HG03342 (cell line): ENCODE measurements at regions not wholly inside any gene's neighbourhood (a gene's known extent, or its start where the extent isn't known, plus 50 kb on each side); places are given as distances from the start of the nearest gene placed in this dataset.

Experiments used
- ATAC-seq: cut with Tn5 transposase; IDR thresholded peaks from one replicate; pipeline ENCODE4 v1.9.1; 2021; ENCODE audit warnings: mild to moderate bottlenecking, moderate library complexity; ENCODE audit not compliant: unreplicated experiment

- no peak for ATAC-seq
Observed at GRCh38 chr4:58216461-58216860, 1106.3 kb upstream of the IGFBP7 start.

DNA sequence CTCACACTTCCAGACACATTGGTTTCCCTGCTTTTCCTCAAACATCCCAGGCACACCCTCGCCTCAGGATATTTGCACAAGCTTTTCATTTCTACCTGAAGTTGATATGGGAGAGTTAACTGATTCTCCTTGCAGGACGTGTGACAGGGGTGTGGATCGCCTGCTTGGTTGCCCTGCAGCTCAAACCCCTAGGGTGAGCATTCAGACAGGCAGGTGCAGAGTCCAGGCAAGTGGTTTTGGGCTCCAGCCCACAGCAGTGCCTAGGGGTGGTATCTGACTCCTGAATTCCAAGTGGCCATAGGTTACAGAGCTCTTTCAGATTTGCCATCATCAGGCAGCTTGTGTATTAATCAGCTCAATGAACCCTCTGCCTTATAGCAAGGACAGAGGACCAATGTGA is 1104.2 kb upstream of the IGFBP7 start:
- no peak for ATAC-seq

- no peak for ATAC-seq
Observed at GRCh38 chr4:58209551-58209950, 1099.4 kb upstream of the IGFBP7 start.

- no peak for ATAC-seq
Observed at GRCh38 chr4:58209001-58209400, 1098.8 kb upstream of the IGFBP7 start.

- ATAC-seq, result no peak
Observed at GRCh38 chr4:58205446-58206235, 1095.5 kb upstream of the IGFBP7 start.

DNA sequence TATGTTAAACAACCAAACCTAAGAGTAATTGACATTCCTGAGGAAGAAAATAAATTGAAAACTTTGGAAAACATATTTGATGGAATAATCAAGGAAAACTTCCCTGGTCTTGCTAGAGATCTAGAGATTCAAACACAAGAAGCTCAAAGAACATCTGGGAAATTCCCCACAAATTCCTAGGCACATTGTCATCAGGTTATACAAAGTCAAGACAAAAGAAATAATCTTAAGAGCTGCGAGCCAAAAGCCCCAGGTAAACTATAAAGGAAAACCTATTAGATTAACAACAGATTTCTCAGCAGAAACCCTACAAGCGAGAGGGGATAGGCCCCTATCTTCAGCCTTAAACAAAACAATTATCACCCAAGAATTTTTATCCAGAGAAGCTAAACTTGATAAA is 1082.0 kb upstream of the IGFBP7 start:
- no peak for ATAC-seq

DNA sequence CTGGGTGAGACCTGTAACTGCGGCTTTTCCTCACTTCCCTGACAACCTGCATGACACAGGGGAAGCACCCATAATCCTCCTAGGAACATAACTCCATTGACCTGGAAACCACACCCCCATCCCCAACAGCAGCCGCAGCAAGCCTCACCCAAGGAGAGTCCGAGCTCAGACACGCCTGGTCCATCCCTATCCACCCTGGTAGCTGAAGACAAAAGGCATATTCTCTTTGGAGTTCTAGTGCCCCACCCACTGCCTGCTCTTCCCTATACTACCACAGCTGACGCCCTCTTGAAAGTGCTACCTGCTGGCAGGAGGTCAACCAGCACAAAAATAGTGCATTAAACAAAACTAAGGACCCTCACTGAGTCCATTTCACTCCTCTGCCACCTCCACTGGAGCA is 1080.9 kb upstream of the IGFBP7 start:
- no peak for ATAC-seq

GRCh38 chr4:58188316-58188715 is 1078.1 kb upstream of the IGFBP7 start:
- ATAC-seq, result no peak

DNA sequence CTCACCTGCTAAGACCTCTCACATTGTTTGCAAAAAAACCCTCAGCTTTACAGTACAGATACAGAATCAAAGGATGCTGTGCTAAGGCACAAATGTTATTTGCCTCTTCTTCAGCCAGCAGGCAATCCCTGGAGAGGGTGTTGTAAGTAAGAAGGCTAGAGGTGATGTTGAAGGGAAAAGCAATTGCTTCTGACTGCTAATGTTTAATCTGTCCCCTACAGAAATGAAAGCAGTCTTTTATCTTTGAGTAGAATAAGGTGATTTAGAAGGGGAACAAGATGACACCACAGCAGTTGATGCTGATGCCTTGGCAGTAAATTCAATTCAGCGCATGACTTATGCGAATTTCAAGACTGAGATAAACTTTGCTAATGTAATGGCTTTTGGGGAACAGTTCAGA is 1064.8 kb upstream of the IGFBP7 start:
- no peak for ATAC-seq

- no peak for ATAC-seq
Observed at GRCh38 chr4:58166490-58166889, 1056.3 kb upstream of the IGFBP7 start.

DNA sequence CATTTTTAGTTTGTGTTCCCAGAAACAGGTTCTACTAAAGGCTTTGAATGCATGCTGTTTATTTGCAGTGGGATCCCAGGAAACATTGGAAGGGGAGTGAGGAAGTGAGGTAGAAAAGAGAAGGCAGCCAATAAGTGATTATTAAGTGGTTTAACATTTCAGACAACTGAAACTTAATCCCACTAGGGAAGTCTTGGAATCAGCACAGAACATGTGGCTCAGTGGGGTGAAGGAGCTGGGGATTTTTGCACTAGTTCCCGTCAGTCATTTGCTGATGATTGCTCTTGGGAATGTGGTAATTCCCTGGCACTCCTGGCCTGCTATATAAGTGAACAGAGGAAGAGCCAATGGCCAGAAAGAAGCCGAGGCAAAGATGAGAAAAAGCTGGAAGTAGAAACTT is 1053.0 kb upstream of the IGFBP7 start:
- ATAC-seq, result no peak

DNA sequence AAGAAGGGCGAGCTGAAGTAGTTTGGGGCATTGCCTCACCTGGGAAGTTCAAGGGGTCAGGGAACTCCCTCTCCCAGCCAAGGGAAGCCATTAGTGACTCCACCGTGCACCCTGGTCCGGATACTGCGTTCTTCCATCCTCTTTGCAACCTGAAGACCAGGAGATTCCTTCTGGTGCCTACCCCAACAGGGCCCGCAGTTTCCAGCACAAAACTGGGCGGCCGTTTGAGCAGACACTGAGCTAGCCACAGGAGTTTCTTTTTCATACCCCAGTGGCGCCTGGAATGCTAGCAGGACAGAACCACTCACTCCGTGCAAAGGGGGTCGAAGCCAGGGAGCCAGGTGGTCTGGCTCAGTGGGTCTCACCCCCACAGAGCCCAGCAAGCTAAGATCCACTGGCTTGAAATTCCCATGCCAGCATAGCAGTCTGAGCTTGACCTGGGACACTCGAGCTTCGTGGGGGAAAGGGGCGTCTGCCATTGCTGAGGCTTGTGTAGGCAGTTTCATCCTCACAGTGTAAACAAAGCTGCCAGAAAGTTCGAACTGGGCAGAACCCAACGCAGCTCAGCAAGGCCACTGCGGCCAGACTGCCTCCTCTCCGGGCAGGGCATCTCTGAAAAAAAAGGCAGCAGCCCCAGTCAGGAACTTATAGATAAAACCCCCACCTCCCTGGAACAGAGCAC is 1039.4 kb upstream of the IGFBP7 start:
- ATAC-seq, result no peak

GRCh38 chr4:58144721-58145120 is 1034.5 kb upstream of the IGFBP7 start:
- ATAC-seq, result no peak

DNA sequence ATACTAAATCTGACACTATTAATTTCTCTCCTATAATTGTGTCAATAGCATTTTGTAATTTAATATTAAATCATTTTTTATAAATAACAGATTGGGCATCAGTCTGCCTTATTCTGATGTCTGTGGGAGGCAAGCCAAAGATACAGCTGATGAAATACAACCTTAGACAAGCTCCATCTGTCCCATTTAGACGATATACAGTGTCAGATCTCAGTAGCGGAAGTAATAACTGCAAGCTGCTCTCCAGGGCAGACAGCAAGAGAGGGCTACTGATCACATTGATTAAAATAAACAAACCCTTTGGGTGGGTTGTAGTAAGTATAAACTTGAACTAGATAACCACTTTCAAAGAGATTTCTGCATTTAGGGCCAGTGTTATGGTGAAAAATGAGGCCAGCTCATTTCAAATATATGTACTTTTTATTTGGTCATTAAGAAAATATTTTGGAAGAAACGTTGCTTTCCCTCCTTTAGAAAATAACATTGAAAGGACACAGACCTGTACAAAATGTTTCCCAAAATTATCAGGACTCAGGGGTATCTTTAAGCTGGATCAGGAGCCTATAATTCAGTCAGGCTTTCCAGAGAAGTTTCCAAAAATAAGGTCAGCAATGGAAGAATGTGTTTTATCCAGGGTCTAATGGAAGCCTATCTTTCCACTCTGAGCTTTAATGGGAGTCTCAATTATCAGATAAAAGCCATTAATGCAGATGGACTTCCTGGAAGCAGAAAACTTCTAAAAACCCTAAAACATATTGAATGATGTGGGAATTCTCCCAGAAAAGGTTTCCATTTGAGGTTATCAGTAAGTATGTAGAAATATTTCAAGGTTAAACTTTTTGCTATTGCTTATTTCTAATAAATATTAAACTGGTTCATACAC is 1028.8 kb upstream of the IGFBP7 start:
- no peak for ATAC-seq

DNA sequence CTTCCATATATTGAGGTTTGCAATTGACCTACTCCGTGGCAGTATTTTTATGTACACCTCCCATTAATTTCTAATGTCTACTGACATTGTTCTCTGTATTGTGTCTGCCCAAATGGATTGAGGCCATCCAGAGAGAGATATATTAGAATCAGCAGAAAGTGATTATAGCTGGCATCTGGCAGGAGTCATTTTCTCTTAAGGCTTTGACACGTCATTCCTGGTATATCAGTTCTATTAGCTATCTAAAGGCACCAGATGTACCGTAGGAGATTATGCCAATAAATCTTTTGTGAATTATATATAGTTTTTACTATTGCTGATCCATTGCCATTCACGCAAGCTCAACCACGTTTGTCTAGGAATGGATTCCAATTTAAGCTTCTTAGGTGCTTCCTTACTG is 1026.4 kb upstream of the IGFBP7 start:
- ATAC-seq, result no peak

DNA sequence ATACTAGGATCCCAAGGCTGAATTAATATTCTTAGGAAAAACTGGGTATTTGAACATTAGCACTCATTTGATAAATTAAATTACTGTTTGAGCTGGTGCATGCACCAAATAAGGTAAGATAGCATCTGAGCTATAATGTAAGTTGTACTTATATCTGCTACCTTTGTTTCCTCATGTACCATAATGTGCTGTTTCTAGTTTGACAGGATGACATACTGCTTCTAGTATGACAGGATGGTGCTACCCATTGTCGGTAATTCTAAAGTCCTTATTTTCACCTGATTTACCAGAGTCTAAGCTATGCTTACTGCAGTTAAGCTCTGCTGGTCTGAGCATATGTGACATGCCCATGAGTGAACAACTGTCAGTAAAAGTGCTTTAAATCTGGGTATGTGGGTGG is 1017.5 kb upstream of the IGFBP7 start:
- ATAC-seq, result no peak

DNA sequence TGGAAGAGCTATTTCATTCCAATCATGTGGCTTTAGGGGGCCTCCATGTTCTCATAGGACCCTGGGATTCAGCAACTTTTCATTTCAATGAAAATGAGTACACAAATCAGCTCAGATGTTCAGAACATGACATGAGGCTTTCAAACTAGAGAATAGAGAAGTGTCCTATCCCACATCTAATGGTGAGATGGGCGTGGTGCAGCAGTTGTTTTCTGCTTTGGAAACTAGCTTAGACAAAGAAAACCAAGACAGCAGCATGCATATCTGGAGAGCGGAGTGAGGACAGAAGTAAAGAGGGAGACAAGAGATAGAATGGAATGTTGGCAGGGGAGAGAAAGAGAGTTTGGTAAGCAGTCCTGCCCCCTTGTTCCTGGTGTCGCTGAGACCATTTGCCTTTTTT is 1009.1 kb upstream of the IGFBP7 start:
- ATAC-seq, result no peak

DNA sequence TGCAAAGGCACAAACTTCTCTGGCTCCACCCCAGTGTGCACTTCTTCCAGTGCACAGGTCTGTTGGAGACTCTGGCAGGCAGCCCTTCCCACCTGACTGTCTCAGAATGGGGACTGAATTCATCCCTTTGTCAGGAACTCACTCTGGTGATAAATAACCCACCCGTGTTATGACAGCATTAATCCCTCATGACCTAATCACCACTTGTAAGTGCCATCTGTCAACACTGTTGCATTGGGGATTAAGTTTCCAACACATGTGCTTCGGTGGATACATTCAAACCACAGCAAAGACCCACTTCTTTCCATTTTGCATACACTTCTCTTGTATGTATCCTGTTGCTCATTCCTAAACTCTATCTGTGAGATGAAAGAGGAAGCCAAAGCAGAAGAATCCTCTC is 1002.9 kb upstream of the IGFBP7 start:
- ATAC-seq, result no peak

DNA sequence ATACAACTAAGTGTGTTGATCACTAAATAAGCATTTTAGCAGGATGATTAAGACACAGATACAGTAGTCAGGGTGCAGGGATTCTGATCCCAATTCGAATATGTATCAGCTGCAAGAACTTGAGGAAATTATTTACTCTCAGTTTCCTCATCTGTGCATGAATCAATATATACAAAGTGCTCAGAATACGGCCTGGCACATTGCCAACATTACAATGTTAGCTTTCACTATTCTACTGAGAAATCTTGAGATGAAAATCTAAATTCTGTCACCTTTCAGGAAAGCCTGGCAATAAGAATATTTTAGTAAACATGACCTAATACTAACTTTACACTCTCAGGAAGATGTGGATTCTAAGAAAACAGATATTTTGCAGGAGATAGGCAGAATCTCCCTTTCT is 1001.6 kb upstream of the IGFBP7 start:
- ATAC-seq, result no peak

GRCh38 chr4:58093352-58093751 is 983.2 kb upstream of the IGFBP7 start:
- no peak for ATAC-seq

GRCh38 chr4:58090539-58090938 is 980.4 kb upstream of the IGFBP7 start:
- no peak for ATAC-seq

DNA sequence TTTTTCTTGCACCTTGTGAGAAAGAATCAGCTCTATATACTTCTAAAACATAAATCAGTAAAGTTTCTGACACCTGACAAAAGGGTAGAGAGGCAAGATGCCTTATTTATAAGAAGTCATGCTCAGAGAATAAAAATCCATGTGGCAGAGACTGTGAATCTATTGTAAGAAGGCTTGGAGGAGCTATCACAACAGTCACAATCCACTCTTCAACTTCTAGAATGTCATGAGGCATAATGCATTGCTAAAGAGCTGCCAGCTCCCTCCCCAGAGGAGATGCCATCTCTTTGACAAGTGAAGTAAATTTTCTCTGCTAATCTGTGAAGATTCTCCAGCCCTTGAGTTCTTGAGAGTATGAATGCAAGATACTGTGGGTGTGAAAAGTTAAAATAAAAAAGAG is 971.2 kb upstream of the IGFBP7 start:
- ATAC-seq, result no peak
